Trophoblast cell (in vitro differentiated cells and primary cell): ENCODE measurements at regions not wholly inside any gene's neighbourhood (a gene's known extent, or its start where the extent isn't known, plus 50 kb on each side); places are given as distances from the start of the nearest gene placed in this dataset.

Experiments used
- DNase-seq, 2 donors: peaks; one replicate each; pipeline ENCODE4 v3.0.0-alpha.2; 2016
- H2AFZ ChIP-seq: 2 replicates; pipeline ENCODE4 v1.6.1; 2013; ENCODE audit warnings: low read length, moderate library complexity, mild to moderate bottlenecking; ENCODE audit not compliant: insufficient read depth, poor library complexity
- H2AK5ac ChIP-seq: 2 replicates; pipeline ENCODE4 v1.6.1; 2013; ENCODE audit warnings: mild to moderate bottlenecking, low read length
- H2BK120ac ChIP-seq: 2 replicates; pipeline ENCODE4 v1.6.1; 2013; ENCODE audit warnings: low read length, mild to moderate bottlenecking, moderate library complexity; ENCODE audit not compliant: insufficient read depth, poor library complexity
- H2BK12ac ChIP-seq: 2 replicates; pipeline ENCODE4 v1.6.1; 2013; ENCODE audit warnings: mild to moderate bottlenecking, low read length, moderate library complexity
- H2BK5ac ChIP-seq: 2 replicates; pipeline ENCODE4 v1.6.1; 2013; ENCODE audit warnings: low read length, low read depth, moderate library complexity, mild to moderate bottlenecking; ENCODE audit not compliant: poor library complexity
- H3K14ac ChIP-seq: 2 replicates; pipeline ENCODE4 v1.6.1; 2013; ENCODE audit warnings: mild to moderate bottlenecking, low read length
- H3K18ac ChIP-seq: 2 replicates; pipeline ENCODE4 v1.6.1; 2013; ENCODE audit warnings: mild to moderate bottlenecking, low read length
- H3K23ac ChIP-seq: 2 replicates; pipeline ENCODE4 v1.6.1; 2013; ENCODE audit warnings: low read length
- H3K27ac ChIP-seq: 2 replicates; pipeline ENCODE4 v1.5.1; 2013; ENCODE audit warnings: low read depth, mild to moderate bottlenecking, inconsistent platforms, low read length, moderate library complexity
- H3K27me3 ChIP-seq: 2 replicates; pipeline ENCODE4 v1.6.1; 2013; ENCODE audit warnings: inconsistent platforms, mild to moderate bottlenecking, low read length, moderate library complexity; ENCODE audit not compliant: insufficient read depth
- H3K36me3 ChIP-seq, 2 experiments: 1 replicate in 1 of 2; 2 replicates in 1 of 2; pipeline ENCODE4 v1.6.1; 2013; ENCODE audit warnings: low read length in 2 of 2, mild to moderate bottlenecking in 2 of 2, moderate library complexity in 1 of 2; ENCODE audit not compliant: insufficient read depth in 2 of 2, control insufficient read depth in 1 of 2
- H3K4ac ChIP-seq: 2 replicates; pipeline ENCODE4 v1.6.1; 2013; ENCODE audit warnings: low read depth, mild to moderate bottlenecking, low read length, moderate library complexity
- H3K4me1 ChIP-seq, 2 experiments: 1 replicate in 1 of 2; 2 replicates in 1 of 2; pipeline ENCODE4 v1.6.1; 2013; ENCODE audit warnings: low read length in 2 of 2, mild to moderate bottlenecking in 2 of 2, moderate library complexity in 1 of 2; ENCODE audit not compliant: insufficient read depth in 2 of 2, control insufficient read depth in 1 of 2
- H3K4me2 ChIP-seq: 2 replicates; pipeline ENCODE4 v1.6.1; 2013; ENCODE audit warnings: inconsistent platforms, mild to moderate bottlenecking, low read length, moderate library complexity
- H3K4me3 ChIP-seq: 2 replicates; pipeline ENCODE4 v1.5.1; 2013; ENCODE audit warnings: mild to moderate bottlenecking, low read depth, low read length, inconsistent platforms
- H3K79me1 ChIP-seq: one replicate; pipeline ENCODE4 v1.6.1; 2013; ENCODE audit warnings: low read length
- H3K79me2 ChIP-seq: 2 replicates; pipeline ENCODE4 v1.6.1; 2013; ENCODE audit warnings: low read length, mild to moderate bottlenecking; ENCODE audit not compliant: control insufficient read depth, insufficient read depth, poor library complexity
- H3K9ac ChIP-seq: 2 replicates; pipeline ENCODE4 v1.6.1; 2013; ENCODE audit warnings: mild to moderate bottlenecking, low read length
- H3K9me3 ChIP-seq: 2 replicates; pipeline ENCODE4 v1.6.1; 2013; ENCODE audit warnings: low read depth, mild to moderate bottlenecking, control low read depth, inconsistent platforms, low read length; ENCODE audit not compliant: insufficient read depth
- H4K12ac ChIP-seq: 2 replicates; pipeline ENCODE4 v1.6.1; 2013; ENCODE audit warnings: low read depth, mild to moderate bottlenecking, low read length, moderate library complexity
- H4K8ac ChIP-seq: 2 replicates; pipeline ENCODE4 v1.6.1; 2013; ENCODE audit warnings: low read depth, mild to moderate bottlenecking, low read length, moderate library complexity
- H4K91ac ChIP-seq: one replicate; pipeline ENCODE4 v1.6.1; 2013; ENCODE audit warnings: low read depth, mild to moderate bottlenecking, low read length, moderate library complexity
- WGBS: extraction: QIAGEN DNeasy Blood & Tissue Kit; methylation state at CpG from one replicate; pipeline ENCODE4 v1.1.7; 2013; ENCODE audit warnings: missing lambda C conversion rate; ENCODE audit not compliant: insufficient read length, insufficient coverage; ENCODE audit errors: extremely low coverage; 5-methylcytosine and 5-hydroxymethylcytosine counted together

DNA sequence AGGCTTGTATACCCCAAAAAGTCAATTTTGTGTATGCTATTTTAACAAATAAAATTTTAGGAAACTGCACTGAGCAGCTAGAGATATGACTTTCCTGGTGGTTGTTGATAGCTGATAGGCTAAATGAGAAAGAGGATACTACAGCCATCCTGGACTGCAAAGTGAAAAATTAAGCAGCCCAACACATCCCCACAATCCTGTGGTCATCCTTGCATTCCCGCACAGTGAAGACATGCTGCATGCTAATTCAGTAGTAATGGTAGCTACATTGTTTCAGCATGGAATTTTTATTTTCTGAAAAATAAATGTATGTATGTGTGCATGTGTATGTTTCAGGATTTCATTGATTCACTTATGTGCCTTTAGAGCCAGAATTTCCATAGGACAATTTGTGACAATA, 124.2 kb upstream of the CCDC68 start:
- no peak overlapping the region for H2BK120ac ChIP-seq
- no peak overlapping the region for H3K23ac ChIP-seq
- H3K4me2 ChIP-seq = no peak overlapping the region
- H3K79me1 ChIP-seq = peaks cover 1% of the 10 kb centered on the region
- no peaks in the 10 kb centered on the region for H3K9me3 ChIP-seq
- DNase-seq = no peak
- no peaks in the 10 kb centered on the region for H3K79me2 ChIP-seq
- no peak overlapping the region for H3K4ac ChIP-seq
- H3K4me1 ChIP-seq = peaks cover 2 to 3% of the 10 kb centered on the region in 2 experiments
- no peak overlapping the region for H4K12ac ChIP-seq
- no peak overlapping the region for H2AK5ac ChIP-seq
- no peak overlapping the region for H2BK12ac ChIP-seq
- no peak overlapping the region for H3K18ac ChIP-seq
- no peaks in the 10 kb centered on the region for H3K27me3 ChIP-seq
- no CpG with 5 or more reads among the region's 1 CpG for WGBS
- H4K91ac ChIP-seq = no peak overlapping the region
- H3K4me3 ChIP-seq = no peak overlapping the region
- H3K36me3 ChIP-seq = no peaks in the 10 kb centered on the region
- no peak overlapping the region for H3K14ac ChIP-seq
- H2AFZ ChIP-seq = no peak overlapping the region
- H3K9ac ChIP-seq = no peak overlapping the region
- H4K8ac ChIP-seq = no peak overlapping the region
- H3K27ac ChIP-seq = no peak overlapping the region
- no peak overlapping the region for H2BK5ac ChIP-seq

DNA sequence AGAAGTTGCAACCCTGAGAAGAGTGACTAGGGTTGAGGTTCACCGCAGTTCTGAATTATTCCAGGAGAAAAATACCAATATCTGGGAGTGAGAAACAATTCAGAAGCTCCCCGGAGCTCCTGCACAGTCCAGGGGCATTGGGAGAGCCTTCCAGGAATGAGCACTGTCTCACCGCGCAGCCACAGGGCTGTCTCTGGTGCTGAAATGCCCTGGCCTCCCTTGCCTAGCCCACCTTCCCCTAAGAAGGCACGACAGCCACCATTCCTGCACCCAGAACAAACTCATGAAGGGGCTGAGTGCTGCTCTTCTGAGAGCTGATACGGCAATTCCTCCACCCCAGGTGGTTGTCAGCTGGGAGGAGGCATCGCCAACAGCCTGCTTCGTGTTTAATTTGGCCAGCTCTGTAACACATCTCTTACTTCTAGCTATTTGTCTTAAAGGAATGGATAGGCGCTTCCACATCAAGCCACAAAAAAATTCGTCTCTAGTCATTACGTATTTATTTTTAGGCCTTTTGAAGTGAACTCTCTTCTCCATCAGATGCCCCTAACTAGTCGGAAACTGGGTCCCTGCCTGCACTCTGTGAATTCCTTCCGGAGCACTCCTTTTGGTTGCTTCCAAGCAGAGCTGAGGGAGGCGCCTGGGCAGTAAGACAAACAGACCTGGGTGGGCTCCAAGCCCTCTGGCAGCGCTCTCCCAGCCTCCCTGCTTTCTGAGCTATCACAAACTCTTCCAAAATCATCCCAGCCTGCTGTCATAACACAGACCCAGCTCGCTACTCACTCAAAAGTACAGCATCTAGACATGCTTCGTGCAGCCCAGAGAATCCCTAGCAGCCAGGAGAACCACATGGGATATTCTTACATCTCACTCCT, 120.5 kb upstream of the CCDC68 start:
- Histone ChIP-seq H3K9ac (no peak overlapping the region), H4K91ac (no peak overlapping the region), H3K4me1 (peaks cover 4 to 7% of the 10 kb centered on the region in 2 experiments), H3K18ac (no peak overlapping the region), H2AFZ (no peak overlapping the region), H2BK5ac (no peak overlapping the region), H3K36me3 (no peaks in the 10 kb centered on the region), H3K14ac (no peak overlapping the region), H3K4me2 (no peak overlapping the region), H3K9me3 (no peaks in the 10 kb centered on the region), H3K79me1 (peaks cover 1% of the 10 kb centered on the region), H3K27me3 (no peaks in the 10 kb centered on the region), H4K8ac (no peak overlapping the region), H3K4me3 (no peak overlapping the region), H3K79me2 (no peaks in the 10 kb centered on the region), H4K12ac (no peak overlapping the region), H2BK12ac (no peak overlapping the region), H2AK5ac (no peak overlapping the region), H3K23ac (no peak overlapping the region), H2BK120ac (no peak overlapping the region), H3K27ac (no peak overlapping the region), H3K4ac (no peak overlapping the region)
- WGBS = no CpG with 5 or more reads among the region's 17 CpGs
- DNase-seq = no peak

DNA sequence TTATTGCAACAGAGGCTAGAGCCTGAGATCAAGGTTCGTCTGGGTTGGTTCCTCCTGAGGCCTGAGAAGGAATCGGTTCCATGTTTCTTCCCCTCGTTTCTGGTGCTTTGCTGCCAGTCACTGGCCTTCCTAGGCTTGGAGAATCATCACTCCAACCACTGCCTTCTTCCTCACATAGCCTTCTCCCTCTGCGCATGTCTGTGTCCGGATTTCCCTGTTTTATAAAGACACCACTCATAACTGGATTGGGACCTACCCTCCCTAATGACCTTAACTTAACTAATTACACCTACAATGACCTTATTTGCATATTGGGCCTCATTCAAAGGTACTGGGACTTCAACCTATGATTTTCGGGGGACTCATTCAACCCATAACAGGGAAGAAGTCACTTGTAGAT, 119.8 kb upstream of the CCDC68 start:
- Histone ChIP-seq H3K4me3 (no peak overlapping the region), H4K91ac (peak overlapping the region; percentile 81), H3K27me3 (no peaks in the 10 kb centered on the region), H3K18ac (no peak overlapping the region), H2AFZ (no peak overlapping the region), H2BK5ac (no peak overlapping the region), H3K9me3 (no peaks in the 10 kb centered on the region), H4K8ac (no peak overlapping the region), H2BK120ac (no peak overlapping the region), H3K14ac (no peak overlapping the region), H4K12ac (no peak overlapping the region), H3K79me1 (peaks cover 1% of the 10 kb centered on the region), H3K4me2 (no peak overlapping the region), H3K4ac (no peak overlapping the region), H3K9ac (no peak overlapping the region), H2BK12ac (no peak overlapping the region), H2AK5ac (no peak overlapping the region), H3K23ac (no peak overlapping the region), H3K79me2 (no peaks in the 10 kb centered on the region), H3K4me1 (peaks cover 4 to 7% of the 10 kb centered on the region in 2 experiments), H3K27ac (peak overlapping the region; percentile 11), H3K36me3 (no peaks in the 10 kb centered on the region)
- WGBS = no CpG with 5 or more reads among the region's 6 CpGs
- no peak for DNase-seq

DNA sequence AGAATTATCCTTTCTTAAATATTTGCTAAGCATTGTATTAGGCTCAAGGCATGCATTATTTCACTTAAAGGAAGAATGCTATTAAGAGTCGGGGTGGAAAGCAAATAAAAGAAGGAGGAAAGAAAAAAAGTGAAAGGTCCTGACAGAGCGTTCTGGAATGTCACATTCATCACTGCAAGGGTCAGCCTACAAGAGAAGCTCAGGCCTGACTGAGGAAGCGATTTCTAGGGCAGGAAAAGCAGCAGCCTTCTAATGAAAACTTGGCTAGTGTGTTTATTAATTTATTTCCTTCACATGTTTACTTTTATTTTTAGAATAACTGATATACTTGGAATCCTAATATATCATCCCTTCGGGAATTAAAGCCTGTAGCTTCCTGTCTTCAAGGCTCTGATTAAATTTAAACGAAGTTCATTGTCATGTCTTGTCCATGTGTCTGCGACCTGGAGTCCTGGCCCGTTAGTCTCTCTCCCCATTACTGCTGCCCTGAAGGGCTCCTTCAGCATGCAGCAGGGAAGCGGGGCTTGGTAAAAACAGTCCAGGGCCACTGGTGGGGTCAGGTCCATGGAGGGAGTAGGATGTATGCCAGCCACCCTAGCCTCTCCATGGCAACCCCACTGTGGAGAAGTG, 119.2 kb upstream of the CCDC68 start:
- no peaks in the 10 kb centered on the region for H3K9me3 ChIP-seq
- no peaks in the 10 kb centered on the region for H3K36me3 ChIP-seq
- WGBS = no CpG with 5 or more reads among the region's 8 CpGs
- no peak overlapping the region for H3K23ac ChIP-seq
- DNase-seq = no peak
- H3K14ac ChIP-seq = no peak overlapping the region
- peak overlapping the region; percentile 48 for H4K8ac ChIP-seq
- no peak overlapping the region for H2AK5ac ChIP-seq
- no peak overlapping the region for H3K4ac ChIP-seq
- H3K4me1 ChIP-seq = peaks cover 4 to 7% of the 10 kb centered on the region in 2 experiments
- H3K4me3 ChIP-seq = no peak overlapping the region
- peak overlapping the region; percentile 81 for H4K91ac ChIP-seq
- peak overlapping the region; percentile 58 for H2BK120ac ChIP-seq
- no peak overlapping the region for H4K12ac ChIP-seq
- no peak overlapping the region for H3K4me2 ChIP-seq
- H3K9ac ChIP-seq = no peak overlapping the region
- no peaks in the 10 kb centered on the region for H3K79me1 ChIP-seq
- no peak overlapping the region for H2AFZ ChIP-seq
- H2BK5ac ChIP-seq = no peak overlapping the region
- H3K27me3 ChIP-seq = no peaks in the 10 kb centered on the region
- H3K79me2 ChIP-seq = no peaks in the 10 kb centered on the region
- H3K27ac ChIP-seq = peak overlapping the region; percentile 11
- no peak overlapping the region for H3K18ac ChIP-seq
- H2BK12ac ChIP-seq = peak overlapping the region; percentile 73
